WI38 (cell line): ENCODE measurements at regions not wholly inside any gene's neighbourhood (a gene's known extent, or its start where the extent isn't known, plus 50 kb on each side); places are given as distances from the start of the nearest gene placed in this dataset.

Source experiments
- H3K4me3 ChIP-seq: 2 replicates; pipeline ENCODE4 v1.5.1; 2011; ENCODE audit warnings: low read depth, mild to moderate bottlenecking, control low read depth, low read length
- CTCF ChIP-seq: IDR thresholded peaks from 2 replicates; pipeline ENCODE4 v1.5.1; 2012; ENCODE audit warnings: low read depth, mild to moderate bottlenecking, control low read depth, low read length

GRCh38 chr22:49643466-49643865 lies 184.2 kb downstream of the BRD1 start:
- TF ChIP-seq CTCF = no peak
- H3K4me3 ChIP-seq = no peak overlapping the region

GRCh38 chr22:49642741-49643140 lies 184.9 kb downstream of the BRD1 start:
- no peak for TF ChIP-seq CTCF
- H3K4me3 ChIP-seq = no peak overlapping the region

GRCh38 chr22:49642331-49642730 lies 185.3 kb downstream of the BRD1 start:
- no peak for TF ChIP-seq CTCF
- no peak overlapping the region for H3K4me3 ChIP-seq

GRCh38 chr22:49641770-49642313 lies 185.8 kb downstream of the BRD1 start:
- no peak overlapping the region for H3K4me3 ChIP-seq
- no peak for TF ChIP-seq CTCF

GRCh38 chr22:49640366-49641095 lies 187.1 kb downstream of the BRD1 start:
- no peak for TF ChIP-seq CTCF

GRCh38 chr22:49639956-49640355 lies 187.7 kb downstream of the BRD1 start:
- no peak for TF ChIP-seq CTCF
- no peak overlapping the region for H3K4me3 ChIP-seq

More at GRCh38 chr22:49640366-49641095, 187.1 kb downstream of the BRD1 start:
- H3K4me3 ChIP-seq = no peak overlapping the region

- no peak overlapping the region for H3K4me3 ChIP-seq
- TF ChIP-seq CTCF = no peak
Measured at GRCh38 chr22:49638788-49639187, 188.9 kb downstream of the BRD1 start.
